HG02973 (cell line): ENCODE measurements at regions not wholly inside any gene's neighbourhood (a gene's known extent, or its start where the extent isn't known, plus 50 kb on each side); places are given as distances from the start of the nearest gene placed in this dataset.

Source experiments
- ATAC-seq: cut with Tn5 transposase; IDR thresholded peaks from one replicate; pipeline ENCODE4 v1.9.1; 2021; ENCODE audit warnings: moderate library complexity; ENCODE audit not compliant: unreplicated experiment

GRCh38 chr22:49499433-49500075 is 328.1 kb downstream of the BRD1 start:
- ATAC-seq, result no peak

- no peak for ATAC-seq
Measured at GRCh38 chr22:49497266-49497665, 330.4 kb downstream of the BRD1 start.

- ATAC-seq, result no peak
Measured at GRCh38 chr22:49494555-49494954, 333.1 kb downstream of the BRD1 start.

GRCh38 chr22:49492741-49493251 is 334.9 kb downstream of the BRD1 start:
- ATAC-seq, result no peak

GRCh38 chr22:49492308-49492707 is 335.4 kb downstream of the BRD1 start:
- no peak for ATAC-seq

GRCh38 chr22:49491726-49492125 is 335.9 kb downstream of the BRD1 start:
- ATAC-seq, result no peak

GRCh38 chr22:49491221-49491635 is 336.4 kb downstream of the BRD1 start:
- ATAC-seq, result no peak

GRCh38 chr22:49490692-49491091 is 337.0 kb downstream of the BRD1 start:
- ATAC-seq, result no peak

- no peak for ATAC-seq
Measured at GRCh38 chr22:49489821-49490220, 337.9 kb downstream of the BRD1 start.

GRCh38 chr22:49488943-49489342 is 338.7 kb downstream of the BRD1 start:
- no peak for ATAC-seq

- no peak for ATAC-seq
Measured at GRCh38 chr22:49487950-49488349, 339.7 kb downstream of the BRD1 start.

GRCh38 chr22:49486225-49486624 is 341.4 kb downstream of the BRD1 start:
- no peak for ATAC-seq

GRCh38 chr22:49483946-49484345 is 343.7 kb downstream of the BRD1 start:
- ATAC-seq, result no peak

GRCh38 chr22:49483281-49483870 is 344.3 kb downstream of the BRD1 start:
- ATAC-seq, result no peak

GRCh38 chr22:49482811-49483210 is 344.9 kb downstream of the BRD1 start:
- no peak for ATAC-seq

GRCh38 chr22:49481659-49482399 is 345.8 kb downstream of the BRD1 start:
- ATAC-seq, result no peak

GRCh38 chr22:49480896-49481658 is 346.6 kb downstream of the BRD1 start:
- no peak for ATAC-seq

GRCh38 chr22:49480331-49480730 is 347.3 kb downstream of the BRD1 start:
- no peak for ATAC-seq

GRCh38 chr22:49479566-49479965 is 348.1 kb downstream of the BRD1 start:
- no peak for ATAC-seq

- ATAC-seq, result no peak
Measured at GRCh38 chr22:49476800-49477400, 350.8 kb downstream of the BRD1 start.

GRCh38 chr22:49476176-49476575 is 351.5 kb downstream of the BRD1 start:
- no peak for ATAC-seq
